GM12878 (cell line): ENCODE measurements at regions not wholly inside any gene's neighbourhood (a gene's known extent, or its start where the extent isn't known, plus 50 kb on each side); places are given as distances from the start of the nearest gene placed in this dataset.

Experiments used
- ATAC-seq: fragments of 200-7000 bp; cut with Tn5 transposase; 3 replicates; pipeline ENCODE4 v1.9.1; 2020; ENCODE audit warnings: mild to moderate bottlenecking, moderate library complexity
- BruUV-seq: library from RNA; stranded (reverse); fragments of 400-500 nt; replicated peaks from 2 replicates; lab custom pipeline; 2021; lab: Mats Ljungman, UMichigan
- CTCF ChIA-PET: fragments of 300-600 bp; sonication (Branson Sonifier 250); formaldehyde crosslinking; extraction: SDS; loops from one replicate; lab custom pipeline; 2021; ENCODE audit warnings: inconsistent platforms; lab: Yijun Ruan, JAX
- POLR2A ChIA-PET: fragments of 350-600 bp; formaldehyde crosslinking; extraction: SDS; loops from one replicate; lab custom pipeline; 2021; ENCODE audit warnings: inconsistent platforms; lab: Charles Lee
- RAD21 ChIA-PET: fragments of 300-600 bp; sonication (Branson Sonifier 250); formaldehyde crosslinking; loops from one replicate; lab custom pipeline; 2023; ENCODE audit warnings: antibody characterized with exemption; ENCODE audit not compliant: unreplicated experiment; lab: Charles Lee
- SMC1A ChIA-PET: fragments of 300-600 bp; sonication (Branson Sonifier 250); formaldehyde crosslinking; loops from one replicate; lab custom pipeline; 2023; ENCODE audit not compliant: unreplicated experiment, uncharacterized antibody; lab: Charles Lee
- DNase-seq: peaks from one replicate; pipeline ENCODE4 v3.0.0-alpha.2; 2011; ENCODE audit warnings: low read depth, low spot score
- FAIRE-seq: peaks from 3 replicates; lab custom pipeline; 2011; peaks lifted over from hg19 to GRCh38; lab: Jason Lieb, UNC
- H2AFZ ChIP-seq: 2 replicates; pipeline ENCODE4 v1.6.0; 2011; ENCODE audit warnings: low read depth, low read length, control low read depth; ENCODE audit not compliant: control insufficient read depth
- H3K27ac ChIP-seq: 2 replicates; pipeline ENCODE4 v1.5.1; 2011; ENCODE audit warnings: control low read depth; ENCODE audit not compliant: control insufficient read depth, insufficient read depth
- H3K27me3 ChIP-seq, 2 experiments: replicated peaks in 1 of 2; 2 replicates each; pipeline versions ENCODE4 v1.6.0 to v1.6.1; 2011; ENCODE audit warnings: low read length in 1 of 2; ENCODE audit not compliant: control insufficient read depth in 2 of 2, insufficient read depth in 2 of 2
- H3K36me3 ChIP-seq, 2 experiments: 2 replicates each; pipeline ENCODE4 v1.5.1; 2011; ENCODE audit warnings: low read length in 1 of 2; ENCODE audit not compliant: control insufficient read depth in 2 of 2, insufficient read depth in 2 of 2
- H3K4me1 ChIP-seq: 2 replicates; pipeline ENCODE4 v1.6.1; 2011; ENCODE audit warnings: mild to moderate bottlenecking, low read length, moderate library complexity, mixed read lengths; ENCODE audit not compliant: control insufficient read depth, insufficient read depth
- H3K4me2 ChIP-seq: 2 replicates; pipeline ENCODE4 v1.6.0; 2011; ENCODE audit warnings: control low read depth; ENCODE audit not compliant: control insufficient read depth, insufficient read depth
- H3K4me3 ChIP-seq: fragments of 200-600 bp; sonication (generic); 2 replicates; pipeline ENCODE4 v1.5.1; 2016
- H3K79me2 ChIP-seq: 2 replicates; pipeline ENCODE4 v1.6.0; 2011; ENCODE audit warnings: low read length; ENCODE audit not compliant: control insufficient read depth, insufficient read depth
- H3K9ac ChIP-seq: 2 replicates; pipeline ENCODE4 v1.8.0; 2011; ENCODE audit warnings: low read length, control low read depth, mixed read lengths; ENCODE audit not compliant: control insufficient read depth, insufficient read depth
- H3K9me3 ChIP-seq: replicated peaks from 3 replicates; pipeline ENCODE4 v1.5.1; 2011; ENCODE audit warnings: mild to moderate bottlenecking, low read length; ENCODE audit not compliant: control insufficient read depth, insufficient read depth
- H4K20me1 ChIP-seq: 2 replicates; pipeline ENCODE4 v1.6.0; 2011; ENCODE audit not compliant: control insufficient read depth, insufficient read depth
- ASH2L ChIP-seq: fragments of 300-600, 200-600 bp; sonication (generic); IDR thresholded peaks from 2 replicates; pipeline ENCODE4 v1.6.1; 2017; ENCODE audit warnings: low read depth, mild to moderate bottlenecking, borderline replicate concordance
- CHD2 ChIP-seq: IDR thresholded peaks from 2 replicates; pipeline ENCODE4 v1.6.1; 2011; ENCODE audit warnings: low read depth, low read length, improper control_type of control experiment, borderline replicate concordance
- EGR1 ChIP-seq, 2 experiments: IDR thresholded peaks; 1 replicate in 1 of 2; 2 replicates in 1 of 2; pipeline ENCODE4 v1.6.1; 2011 to 2012; ENCODE audit warnings: low read depth in 2 of 2, low read length in 2 of 2, borderline replicate concordance in 1 of 2, mild to moderate bottlenecking in 1 of 2, moderate library complexity in 1 of 2
- ESRRA ChIP-seq: IDR thresholded peaks from 2 replicates; pipeline ENCODE4 v1.6.1; 2012; ENCODE audit warnings: mild to moderate bottlenecking, low read length, improper control_type of control experiment
- HSF1 ChIP-seq: fragments of 150-350 bp; IDR thresholded peaks from 2 replicates; pipeline ENCODE4 v1.6.1; 2014; ENCODE audit warnings: mild to moderate bottlenecking, low read depth, low read length
- IRF4 ChIP-seq: IDR thresholded peaks from 2 replicates; pipeline ENCODE4 v1.6.1; 2011; ENCODE audit warnings: low read depth, low read length
- MYC ChIP-seq: IDR thresholded peaks from 2 replicates; pipeline ENCODE4 v1.6.1; 2011; ENCODE audit warnings: mild to moderate bottlenecking, low read length, moderate library complexity, inconsistent platforms; ENCODE audit not compliant: insufficient read depth, insufficient replicate concordance, insufficient read length, severe bottlenecking
- NFYA ChIP-seq: IDR thresholded peaks from 2 replicates; pipeline ENCODE4 v1.6.1; 2011; ENCODE audit warnings: low read depth, mild to moderate bottlenecking, low read length, improper control_type of control experiment, borderline replicate concordance
- NR2C1 ChIP-seq: fragments of 450-650 bp; IDR thresholded peaks from 2 replicates; pipeline ENCODE4 v1.6.1; 2017; ENCODE audit warnings: antibody characterized with exemption, mild to moderate bottlenecking, moderate library complexity
- RUNX3 ChIP-seq: IDR thresholded peaks from 2 replicates; pipeline ENCODE4 v1.6.1; 2012; ENCODE audit warnings: low read length, inconsistent platforms
- SUZ12 ChIP-seq: fragments of 200-600 bp; sonication (generic); IDR thresholded peaks from one replicate; pipeline ENCODE4 v1.6.1; 2018; ENCODE audit warnings: antibody characterized with exemption, mild to moderate bottlenecking; ENCODE audit not compliant: unreplicated experiment
- TBL1XR1 ChIP-seq: IDR thresholded peaks from 2 replicates; pipeline ENCODE4 v1.6.1; 2012; ENCODE audit warnings: low read depth, low read length, improper control_type of control experiment
- YBX1 ChIP-seq: fragments of 450-650 bp; IDR thresholded peaks from 2 replicates; pipeline ENCODE4 v1.6.1; 2016; ENCODE audit warnings: antibody characterized with exemption
- ZNF24 ChIP-seq: fragments of 450-650 bp; IDR thresholded peaks from 2 replicates; pipeline ENCODE4 v1.6.1; 2017; ENCODE audit warnings: antibody characterized with exemption, mild to moderate bottlenecking
- WGBS: methylation state at CpG from one replicate; pipeline ENCODE4 v1.1.6; 2016; ENCODE audit warnings: low lambda C conversion rate; ENCODE audit not compliant: insufficient replicate concordance, insufficient coverage; ENCODE audit errors: missing lambda C conversion rate; 5-methylcytosine and 5-hydroxymethylcytosine counted together
- in situ Hi-C: fragments of 300-500 bp; cut with MboI; formaldehyde crosslinking; loops from 9 replicates; pipeline ENCODE4 v1.14.3; 2018; ENCODE audit warnings: mixed read lengths
- intact Hi-C: fragments of 100-400 bp; cut with micrococcal nuclease; formaldehyde crosslinking; loops from one replicate; pipeline ENCODE4 v1.14.2; 2022; ENCODE audit not compliant: unreplicated experiment

- RAD21 ChIA-PET, result interaction anchor here (0.7 to 1.6 kb wide), 3 partner anchors 8 to 24 kb away, joined by 3 to 8 read pairs (median 3); no protein-coding TSS in a partner anchor
- POLR2A ChIA-PET, result interaction anchor here (2.0 to 2.1 kb wide), 2 partner anchors 8 to 12 kb away, joined by 4 to 11 read pairs; no protein-coding TSS in a partner anchor
- FAIRE-seq (no peak), DNase-seq (no peak), ATAC-seq (no peak)
- H3K4me1 ChIP-seq, result no peaks in the 10 kb centered on the region
- H4K20me1 ChIP-seq, result no peaks in the 10 kb centered on the region
- no peak overlapping the region for H3K27ac ChIP-seq
- intact Hi-C loops (no loop called here), in situ Hi-C loops (no loop called here)
- no TSS peak for BruUV-seq
- no peaks in the 10 kb centered on the region for H3K27me3 ChIP-seq
- SMC1A ChIA-PET, result interaction anchor here (0.7 to 18.9 kb wide), 4 partner anchors 9 to 19 kb away, joined by 3 to 296 read pairs (median 11); no protein-coding TSS in a partner anchor
- 64% methylated on average over 9 of the region's 9 CpGs for WGBS
- CTCF ChIA-PET, result interaction anchor here (0.9 to 2.3 kb wide), 3 partner anchors 12 to 36 kb away, joined by 4 to 11 read pairs (median 5); no protein-coding TSS in a partner anchor
- no peak overlapping the region for H3K4me2 ChIP-seq
- no peak for TF ChIP-seq TBL1XR1
- no peak for TF ChIP-seq NR2C1
- no peak for TF ChIP-seq ZNF24
- no peak for TF ChIP-seq YBX1
- no peak for TF ChIP-seq ASH2L
- TF ChIP-seq SUZ12, result no peak
- no peak for TF ChIP-seq NFYA
- no peak for TF ChIP-seq MYC
- no peak for TF ChIP-seq EGR1 (IDR thresholded peaks at IDR 0.05; ENCODE audit: borderline replicate concordance in 1 of 2, low read depth in 2 of 2, low read length in 2 of 2)
- no peak for TF ChIP-seq HSF1
- TF ChIP-seq ESRRA, result no peak
- no peak for TF ChIP-seq RUNX3
- TF ChIP-seq IRF4, result no peak
- TF ChIP-seq CHD2, result no peak
- H3K79me2 ChIP-seq, result no peaks in the 10 kb centered on the region
- no peak overlapping the region for H2AFZ ChIP-seq
- H3K9me3 ChIP-seq, result no peaks in the 10 kb centered on the region; the same call in 2 of the 3 replicates
- H3K4me3 ChIP-seq, result no peak overlapping the region
- no peaks in the 10 kb centered on the region for H3K36me3 ChIP-seq
- H3K9ac ChIP-seq, result no peak overlapping the region
Observed at GRCh38 chr14:98160901-98161300, 1111.1 kb downstream of the BCL11B start.
